Neural cell (in vitro differentiated cells): ENCODE measurements at regions not wholly inside any gene's neighbourhood (a gene's known extent, or its start where the extent isn't known, plus 50 kb on each side); places are given as distances from the start of the nearest gene placed in this dataset.

Source experiments
- H2AFZ ChIP-seq: fragments of 200-600, 300-800 bp; sonication (generic), shearing (Covaris generic); 2 replicates; pipeline ENCODE4 v1.6.0; 2014; ENCODE audit warnings: low read depth, mild to moderate bottlenecking, antibody characterized with exemption, low read length, moderate library complexity
- H3F3A ChIP-seq: fragments of 200-600 bp; shearing (Covaris generic); 2 replicates; pipeline ENCODE4 v1.6.1; 2016; ENCODE audit warnings: mild to moderate bottlenecking, moderate library complexity, mixed read lengths, antibody characterized with exemption, low read length; ENCODE audit not compliant: insufficient read depth, poor library complexity, severe bottlenecking
- H3K27ac ChIP-seq: fragments of 200-600, 300-800 bp; sonication (generic), shearing (Covaris generic); 2 replicates; pipeline ENCODE4 v1.5.1; 2014; ENCODE audit warnings: mild to moderate bottlenecking, low read length, moderate library complexity
- H3K27me3 ChIP-seq: fragments of 300-800, 200-600 bp; sonication (generic), shearing (Covaris generic); 2 replicates; pipeline ENCODE4 v1.6.0; 2014; ENCODE audit warnings: mild to moderate bottlenecking, low read depth, low read length, moderate library complexity; ENCODE audit not compliant: insufficient read depth
- H3K36me3 ChIP-seq: fragments of 300-800, 200-600 bp; sonication (generic), shearing (Covaris generic); 2 replicates; pipeline ENCODE4 v1.5.1; 2014; ENCODE audit warnings: mild to moderate bottlenecking, antibody characterized with exemption, low read length, moderate library complexity; ENCODE audit not compliant: insufficient read depth
- H3K4me2 ChIP-seq: fragments of 300-800, 200-600 bp; sonication (generic), shearing (Covaris generic); 2 replicates; pipeline ENCODE4 v1.6.0; 2014; ENCODE audit warnings: mild to moderate bottlenecking, low read length
- H3K4me3 ChIP-seq: fragments of 300-800, 200-600 bp; sonication (generic), shearing (Covaris generic); 2 replicates; pipeline ENCODE4 v1.5.1; 2014; ENCODE audit warnings: mild to moderate bottlenecking, low read length, moderate library complexity
- H3K79me2 ChIP-seq: fragments of 200-600 bp; shearing (Covaris generic); replicated peaks from 2 replicates; pipeline ENCODE4 v1.6.0; 2014; ENCODE audit warnings: mild to moderate bottlenecking, low read length, moderate library complexity; ENCODE audit not compliant: insufficient read depth
- H3K9ac ChIP-seq: fragments of 300-800, 200-600 bp; sonication (generic), shearing (Covaris generic); 2 replicates; pipeline ENCODE4 v1.6.1; 2016; ENCODE audit warnings: mild to moderate bottlenecking, low read length, mixed read lengths
- H3K9me2 ChIP-seq: fragments of 200-600 bp; shearing (Covaris generic); 2 replicates; pipeline ENCODE4 v1.6.1; 2016; ENCODE audit warnings: mild to moderate bottlenecking, low read length, mixed read lengths; ENCODE audit not compliant: insufficient read depth
- H3K9me3 ChIP-seq: fragments of 200-600, 300-800 bp; sonication (generic), shearing (Covaris generic); 2 replicates; pipeline ENCODE4 v1.6.1; 2016; ENCODE audit warnings: mild to moderate bottlenecking, mixed run types, low read length, moderate library complexity, mixed read lengths
- H4K20me1 ChIP-seq: fragments of 200-600 bp; shearing (Covaris generic); 2 replicates; pipeline ENCODE4 v1.6.1; 2016; ENCODE audit warnings: mild to moderate bottlenecking, mixed run types; ENCODE audit not compliant: insufficient read depth
- CTCF ChIP-seq: fragments of 450-650 bp; IDR thresholded peaks from 2 replicates; pipeline ENCODE4 v1.5.1; 2014; ENCODE audit warnings: antibody characterized with exemption, mild to moderate bottlenecking, moderate library complexity; ENCODE audit not compliant: poor library complexity, severe bottlenecking
- EP300 ChIP-seq: fragments of 450-650 bp; conservative IDR thresholded peaks from 2 replicates; pipeline ENCODE4 v1.6.1; 2014; ENCODE audit warnings: antibody characterized with exemption, mild to moderate bottlenecking, moderate library complexity; ENCODE audit not compliant: poor library complexity, severe bottlenecking
- EZH2 ChIP-seq: fragments of 200-600, 300-800 bp; shearing (Covaris generic), sonication (generic); IDR thresholded peaks from 2 replicates; pipeline ENCODE4 v1.6.1; 2014; ENCODE audit warnings: antibody characterized with exemption, low read length, borderline replicate concordance, mild to moderate bottlenecking; ENCODE audit not compliant: insufficient read depth, poor library complexity, severe bottlenecking
- MXI1 ChIP-seq: fragments of 450-650 bp; conservative IDR thresholded peaks from 2 replicates; pipeline ENCODE4 v1.6.1; 2014; ENCODE audit warnings: antibody characterized with exemption, mild to moderate bottlenecking; ENCODE audit not compliant: poor library complexity, severe bottlenecking
- POLR2AphosphoS5 ChIP-seq: IDR thresholded peaks from 2 replicates; pipeline ENCODE4 v1.6.1; 2012
- RAD21 ChIP-seq: fragments of 450-650 bp; conservative IDR thresholded peaks from 2 replicates; pipeline ENCODE4 v1.6.1; 2014; ENCODE audit warnings: antibody characterized with exemption, mild to moderate bottlenecking, moderate library complexity
- REST ChIP-seq: IDR thresholded peaks from 2 replicates; pipeline ENCODE4 v1.6.1; 2012; ENCODE audit warnings: borderline replicate concordance
- SMC3 ChIP-seq: fragments of 450-650 bp; conservative IDR thresholded peaks from 2 replicates; pipeline ENCODE4 v1.6.1; 2014; ENCODE audit warnings: antibody characterized with exemption, mild to moderate bottlenecking, moderate library complexity; ENCODE audit not compliant: poor library complexity
- TAF1 ChIP-seq: IDR thresholded peaks from 2 replicates; pipeline ENCODE4 v1.6.1; 2012; ENCODE audit warnings: low read depth

GRCh38 chr11:79637219-79637618, 196.4 kb upstream of the TENM4 start:
- no peaks in the 10 kb centered on the region for H3K36me3 ChIP-seq
- no peaks in the 10 kb centered on the region for H3K27me3 ChIP-seq
- no peak overlapping the region for H3K4me2 ChIP-seq
- H3K9me2 ChIP-seq: no peaks in the 10 kb centered on the region
- no peak overlapping the region for H2AFZ ChIP-seq
- no peaks in the 10 kb centered on the region for H3K79me2 ChIP-seq
- no peaks in the 10 kb centered on the region for H3F3A ChIP-seq
- no peak overlapping the region for H3K9ac ChIP-seq
- TF ChIP-seq MXI1 (no peak), CTCF (no peak), TAF1 (no peak), RAD21 (no peak), EZH2 (no peak), EP300 (no peak), SMC3 (no peak), POLR2AphosphoS5 (no peak), REST (no peak)
- H3K27ac ChIP-seq: no peak overlapping the region
- no peak overlapping the region for H3K4me3 ChIP-seq
- no peaks in the 10 kb centered on the region for H3K9me3 ChIP-seq
- no peaks in the 10 kb centered on the region for H4K20me1 ChIP-seq

GRCh38 chr11:79634905-79635304, 194.1 kb upstream of the TENM4 start:
- H3K79me2 ChIP-seq: no peaks in the 10 kb centered on the region
- no peak overlapping the region for H3K4me3 ChIP-seq
- H3K36me3 ChIP-seq: no peaks in the 10 kb centered on the region
- H2AFZ ChIP-seq: no peak overlapping the region
- no peak overlapping the region for H3K27ac ChIP-seq
- no peak overlapping the region for H3K4me2 ChIP-seq
- no peaks in the 10 kb centered on the region for H3K9me3 ChIP-seq
- no peak overlapping the region for H3K9ac ChIP-seq
- no peak for TF ChIP-seq POLR2AphosphoS5
- TF ChIP-seq REST: peak; percentile 49
- no peaks in the 10 kb centered on the region for H3K9me2 ChIP-seq
- no peaks in the 10 kb centered on the region for H3K27me3 ChIP-seq
- no peaks in the 10 kb centered on the region for H4K20me1 ChIP-seq
- no peaks in the 10 kb centered on the region for H3F3A ChIP-seq
